DMS79 (cell line): ENCODE measurements at regions not wholly inside any gene's neighbourhood (a gene's known extent, or its start where the extent isn't known, plus 50 kb on each side); places are given as distances from the start of the nearest gene placed in this dataset.

ENCODE experiments used
- DNase-seq: peaks from one replicate; lab custom pipeline; 2025; lab: John Stamatoyannopoulos, UW

- DNase-seq: no peak
These were observed 318.0 kb upstream of the PUM3 start for GRCh38 chr9:3161912-3162311.

- no peak for DNase-seq
These were observed 313.1 kb upstream of the PUM3 start for GRCh38 chr9:3157011-3157410.

DNA sequence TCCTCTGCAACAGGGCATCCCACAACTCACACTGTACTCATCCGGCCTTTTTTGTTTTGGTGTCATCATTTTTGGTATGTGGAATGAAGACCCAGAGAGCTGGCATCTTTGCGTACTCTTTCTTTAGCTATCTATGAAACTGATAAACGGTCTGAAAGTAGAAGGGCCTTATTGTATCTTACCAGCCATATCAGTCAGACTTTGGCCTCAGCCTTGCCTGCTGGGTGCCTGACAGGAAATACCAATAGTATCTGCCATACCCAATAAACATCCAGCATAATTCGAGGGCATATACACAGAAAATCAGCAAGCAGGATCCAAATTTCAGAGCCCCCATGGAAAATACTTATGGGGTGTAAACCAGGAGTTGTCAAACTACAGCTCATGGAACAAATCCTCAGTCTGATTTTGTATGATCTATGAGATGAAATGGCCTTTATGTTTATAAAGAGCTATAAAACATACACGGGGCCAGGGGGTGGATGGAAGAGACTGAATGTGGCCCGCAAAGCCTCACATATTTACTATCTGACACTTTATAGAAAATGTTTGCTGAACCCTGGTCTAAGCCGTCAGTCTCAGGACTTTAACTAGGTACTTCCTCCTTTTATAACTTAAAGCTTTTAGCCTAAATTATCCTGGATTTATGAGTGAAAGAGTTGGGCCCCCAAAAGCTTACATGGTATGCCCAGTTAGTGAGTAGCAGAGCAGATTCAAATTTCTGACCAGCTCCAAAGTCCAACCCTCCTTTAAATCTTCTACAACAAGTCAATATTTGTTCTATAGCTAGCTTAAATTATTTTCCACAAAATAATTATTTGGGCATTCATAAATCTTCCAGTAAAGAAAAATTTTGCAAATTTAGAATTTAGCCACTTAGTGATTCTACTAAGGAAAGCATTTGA, 308.0 kb upstream of the PUM3 start:
- no peak for DNase-seq

GRCh38 chr9:3150074-3150473, 306.2 kb upstream of the PUM3 start:
- no peak for DNase-seq

DNA sequence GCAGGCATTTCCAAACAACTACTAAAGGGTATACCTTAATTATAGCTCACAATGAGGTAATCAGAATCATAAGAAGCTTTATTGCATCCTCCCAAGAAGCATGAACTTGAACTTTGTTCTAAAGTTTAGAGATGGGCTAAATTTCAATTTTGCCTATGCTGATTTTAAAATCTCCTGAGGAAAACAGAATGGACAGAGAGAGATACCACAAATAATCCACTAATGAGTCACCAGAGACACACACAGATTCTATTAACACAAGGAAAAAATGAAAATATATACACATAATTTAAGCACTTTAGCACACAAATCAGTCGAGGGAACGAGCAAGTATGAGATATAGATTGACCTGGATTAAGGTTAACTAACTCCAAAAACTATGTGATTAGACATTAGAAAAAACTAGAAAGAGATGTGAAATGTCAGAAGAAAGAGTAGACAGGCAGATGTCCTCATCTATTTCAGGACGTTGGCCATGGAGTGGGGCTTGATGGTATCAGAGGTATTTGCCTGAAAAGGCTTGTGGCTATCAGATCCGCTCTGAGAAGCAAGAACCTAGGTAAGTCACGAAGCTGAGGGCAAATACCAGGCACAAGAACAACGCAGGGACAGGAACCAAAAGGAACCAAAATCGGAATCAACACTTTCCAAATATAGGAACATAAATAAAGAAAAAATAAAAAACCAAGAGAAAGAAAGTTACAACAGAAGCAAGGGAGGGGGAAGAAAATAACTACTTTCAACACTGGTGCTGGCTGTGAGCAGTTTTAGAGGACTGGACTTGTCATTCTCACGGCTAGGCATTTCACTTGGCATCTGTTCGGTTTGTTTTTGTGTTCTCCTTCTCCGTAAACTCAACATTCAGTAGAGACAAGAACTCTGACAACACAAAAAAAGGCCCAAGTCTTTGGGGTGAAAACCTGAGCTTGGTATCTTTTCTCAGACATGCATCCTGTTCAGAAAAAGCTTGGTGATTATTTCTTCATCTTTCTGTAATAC, 294.6 kb upstream of the PUM3 start:
- no peak for DNase-seq

GRCh38 chr9:3137347-3137695, 293.4 kb upstream of the PUM3 start:
- no peak for DNase-seq

- no peak for DNase-seq
These were observed 292.9 kb upstream of the PUM3 start for GRCh38 chr9:3136686-3137346.

GRCh38 chr9:3136230-3136629, 292.3 kb upstream of the PUM3 start:
- no peak for DNase-seq

DNA sequence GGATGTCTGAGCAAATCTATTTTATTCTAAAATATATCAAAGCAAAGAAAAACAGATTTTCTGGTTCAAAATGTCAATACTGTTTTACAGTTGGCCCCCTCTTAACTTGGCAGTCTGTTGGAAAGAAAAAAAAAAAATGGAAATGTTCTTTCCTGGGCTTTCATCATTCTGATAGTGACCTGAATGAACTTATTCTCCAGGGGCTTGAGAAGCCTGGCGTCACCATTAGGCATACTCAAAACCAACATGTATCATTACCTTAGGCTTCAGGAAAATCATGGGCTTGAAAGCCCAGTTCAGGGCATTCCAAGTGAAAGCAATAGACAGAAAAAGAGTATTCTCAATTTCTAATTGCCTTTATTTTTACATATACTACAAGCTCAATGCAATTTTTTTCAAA, 283.7 kb upstream of the PUM3 start:
- no peak for DNase-seq

DNA sequence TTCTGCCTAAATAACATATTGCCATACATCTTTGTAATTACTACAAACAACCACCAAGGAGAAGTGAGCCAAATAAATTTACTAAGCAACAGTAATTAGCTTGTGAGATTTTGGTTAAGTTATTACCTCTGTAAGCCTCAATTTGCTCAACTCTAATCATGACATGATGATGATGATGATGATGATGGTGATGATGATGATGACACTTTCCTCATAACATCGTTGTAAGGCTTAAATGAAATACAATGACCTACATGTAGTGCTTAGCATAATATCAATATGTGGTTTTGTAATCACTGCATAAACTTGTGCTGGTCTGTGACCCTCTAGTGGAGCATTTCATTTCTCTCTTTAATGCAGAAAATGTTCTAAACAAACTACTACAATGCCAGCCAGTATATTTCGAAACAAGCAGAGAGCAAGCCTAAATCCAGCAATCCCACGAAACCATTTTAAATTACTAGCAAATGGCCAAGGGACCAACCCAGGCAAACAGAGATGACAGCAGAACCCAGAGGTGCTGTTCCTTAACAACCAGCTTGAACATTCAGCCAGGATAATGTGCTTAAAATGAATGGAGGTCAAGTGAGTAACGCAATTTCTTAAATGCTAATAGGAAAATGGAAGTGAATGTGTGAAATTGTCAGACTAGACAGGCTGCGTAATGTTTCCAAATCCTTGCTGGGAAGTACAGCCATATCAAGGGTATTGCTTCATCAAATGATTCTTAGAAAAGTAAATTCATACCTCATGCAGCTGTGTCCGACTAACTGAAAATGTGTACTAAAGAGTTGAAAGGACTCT, 281.9 kb upstream of the PUM3 start:
- no peak for DNase-seq

- DNase-seq: no peak
These were observed 280.1 kb upstream of the PUM3 start for GRCh38 chr9:3124001-3124400.

DNA sequence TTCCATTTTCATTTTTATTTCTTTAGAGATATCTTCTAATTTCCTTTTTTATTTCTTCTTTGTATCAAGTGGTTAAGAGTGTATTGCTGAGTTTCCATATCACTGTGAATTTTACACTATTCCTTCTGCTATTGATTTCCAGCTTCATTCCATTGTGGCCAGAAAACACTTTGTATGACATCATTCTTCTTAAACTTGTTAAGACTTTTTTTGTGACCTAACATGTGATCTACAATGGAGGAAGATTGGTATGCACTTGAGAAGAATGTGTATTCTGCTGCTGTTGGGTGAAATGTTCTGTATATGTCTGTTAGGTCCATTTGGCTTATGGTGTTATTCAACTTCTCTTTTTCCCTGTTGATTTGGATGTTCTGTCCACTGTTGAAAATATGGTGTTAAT, 274.2 kb upstream of the PUM3 start:
- DNase-seq: no peak

- no peak for DNase-seq
These were observed 255.8 kb upstream of the PUM3 start for GRCh38 chr9:3099646-3100045.

DNA sequence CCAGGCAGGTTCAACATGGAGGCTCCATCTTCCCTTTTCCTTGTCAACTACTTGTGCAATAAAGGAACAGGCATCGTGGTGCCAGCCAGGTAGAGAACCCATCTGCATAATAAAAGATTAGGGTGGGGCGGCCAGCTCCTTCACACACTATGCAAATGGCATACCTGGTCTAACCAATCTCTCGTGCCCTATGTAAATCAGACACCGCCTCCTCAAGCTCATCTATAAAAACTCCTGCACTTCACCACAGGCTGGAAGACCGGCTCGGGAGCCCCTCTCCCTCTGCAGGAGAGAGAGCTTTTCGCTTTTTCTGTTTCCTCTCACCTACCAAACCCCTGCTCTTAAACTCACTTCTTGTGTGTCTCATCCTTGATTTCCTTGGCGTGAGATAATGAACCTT, 244.3 kb upstream of the PUM3 start:
- DNase-seq: no peak

- no peak for DNase-seq
These were observed 243.8 kb upstream of the PUM3 start for GRCh38 chr9:3087697-3088096.

GRCh38 chr9:3080951-3081350, 237.1 kb upstream of the PUM3 start:
- no peak for DNase-seq

- no peak for DNase-seq
These were observed 230.4 kb upstream of the PUM3 start for GRCh38 chr9:3074247-3074646.

- DNase-seq: no peak
These were observed 222.7 kb upstream of the PUM3 start for GRCh38 chr9:3066591-3066990.

DNA sequence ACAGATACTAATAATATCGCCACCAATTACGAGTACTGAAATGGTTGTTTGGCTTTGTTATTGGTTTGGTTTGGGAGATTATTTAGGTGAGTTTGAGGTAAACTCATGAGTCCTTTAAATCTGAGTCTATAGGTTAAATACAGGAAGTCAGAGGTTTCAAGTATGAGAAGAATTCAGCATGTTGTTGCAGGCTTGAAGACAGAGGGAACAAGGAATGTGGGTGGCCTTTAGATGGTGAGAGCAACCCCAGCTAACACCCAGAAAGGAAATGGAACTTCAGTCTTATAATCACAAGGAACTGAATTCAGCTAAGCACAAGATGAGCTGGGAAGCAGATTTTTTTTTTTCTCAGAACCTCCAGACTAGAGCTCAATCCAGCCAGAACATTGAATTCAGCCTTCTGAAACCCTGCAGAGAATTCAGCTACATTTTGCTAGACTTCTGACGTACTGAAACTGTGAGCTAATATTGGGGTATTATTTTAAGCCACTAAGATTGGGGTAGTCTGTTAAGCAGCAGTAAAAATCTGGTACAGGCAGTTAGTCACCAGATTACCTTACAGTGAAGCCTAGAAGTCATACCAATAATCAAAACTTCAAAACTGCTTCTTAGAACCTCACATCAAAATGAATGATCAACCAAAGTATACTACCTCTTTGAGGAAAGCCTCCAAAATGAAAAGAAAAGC, 216.0 kb upstream of the PUM3 start:
- DNase-seq: no peak

GRCh38 chr9:3058409-3058808, 214.5 kb upstream of the PUM3 start:
- DNase-seq: no peak

DNA sequence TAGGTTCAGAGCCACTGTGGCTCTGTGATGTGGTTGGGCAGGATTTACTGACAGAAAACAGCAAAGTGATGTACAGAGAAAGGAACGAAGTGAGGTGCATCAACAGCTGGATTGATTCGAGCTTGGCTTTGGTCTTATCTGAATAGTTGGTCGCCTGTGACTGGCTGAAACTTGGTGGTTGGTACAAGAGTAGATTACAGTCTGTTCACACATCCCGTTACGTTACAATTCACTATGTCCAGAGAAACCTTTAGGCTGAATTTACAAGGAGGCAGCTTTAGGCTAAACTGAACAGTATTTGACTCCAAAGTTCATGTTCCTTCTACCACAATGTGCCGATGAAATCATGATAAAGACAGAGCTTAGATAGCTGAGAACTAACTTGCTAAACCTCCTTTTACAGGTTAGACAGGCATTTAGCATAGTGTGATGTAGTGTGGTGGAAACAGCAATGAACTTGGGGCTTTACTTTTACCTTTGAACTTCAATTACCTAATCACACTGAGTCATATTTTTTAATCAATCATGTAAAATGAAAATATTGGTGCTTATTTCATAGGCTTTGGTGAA, 210.2 kb upstream of the PUM3 start:
- DNase-seq: no peak
